Cardiac septum (tissue), 1 donor: ENCODE measurements at regions not wholly inside any gene's neighbourhood (a gene's known extent, or its start where the extent isn't known, plus 50 kb on each side); places are given as distances from the start of the nearest gene placed in this dataset.
"Not testable (repeated sequence)": the region's sequence is repeated elsewhere in the genome, so short reads cannot be mapped to it uniquely, and the experiment has no call there.

Experiments used
- DNase-seq: peaks from one replicate; pipeline ENCODE4 v3.0.0-alpha.2; 2020; ENCODE audit warnings: low spot score
- intact Hi-C: fragments of 100-400 bp; cut with DNase I; formaldehyde crosslinking; loops from one replicate; pipeline ENCODE4 v1.14.0; 2022
- donor health status: DM: no; HTN: no; CAD: no.

- intact Hi-C loops = no loop called here
- DNase-seq = no peak
Measured at GRCh38 chr4:159767406-159767805, 664.5 kb downstream of the RAPGEF2 start.

- no peak for DNase-seq
- intact Hi-C loops = no loop called here
Measured at GRCh38 chr4:159768016-159768415, 665.1 kb downstream of the RAPGEF2 start.

- intact Hi-C loops = no loop called here
- DNase-seq = no peak
Measured at GRCh38 chr4:159770401-159770800, 667.5 kb downstream of the RAPGEF2 start.

GRCh38 chr4:159770969-159771368, 668.1 kb downstream of the RAPGEF2 start:
- intact Hi-C loops = no loop called here
- no peak for DNase-seq

GRCh38 chr4:159776961-159777360, 674.1 kb downstream of the RAPGEF2 start:
- intact Hi-C loops = no loop called here
- DNase-seq = no peak

GRCh38 chr4:159777689-159778088, 674.8 kb downstream of the RAPGEF2 start:
- DNase-seq = no peak
- intact Hi-C loops = no loop called here

GRCh38 chr4:159778298-159778697, 675.4 kb downstream of the RAPGEF2 start:
- intact Hi-C loops = no loop called here
- no peak for DNase-seq

GRCh38 chr4:159779716-159780115, 676.8 kb downstream of the RAPGEF2 start:
- no peak for DNase-seq
- intact Hi-C loops = no loop called here

- DNase-seq = no peak
- intact Hi-C loops = no loop called here
Measured at GRCh38 chr4:159780196-159780922, 677.5 kb downstream of the RAPGEF2 start.

- DNase-seq = no peak
- intact Hi-C loops = no loop called here
Measured at GRCh38 chr4:159787901-159788300, 685.0 kb downstream of the RAPGEF2 start.

GRCh38 chr4:159791334-159791733, 688.5 kb downstream of the RAPGEF2 start:
- intact Hi-C loops = no loop called here
- DNase-seq = no peak

- DNase-seq, intact Hi-C loops: not testable (repeated sequence)
Measured at GRCh38 chr4:159804592-159804991, 701.7 kb downstream of the RAPGEF2 start.

GRCh38 chr4:159823743-159824142, 720.9 kb downstream of the RAPGEF2 start:
- intact Hi-C loops = no loop called here
- no peak for DNase-seq

GRCh38 chr4:159828687-159829086, 725.8 kb downstream of the RAPGEF2 start:
- intact Hi-C loops = no loop called here
- DNase-seq = no peak

- intact Hi-C loops = no loop called here
- DNase-seq = no peak
Measured at GRCh38 chr4:159829184-159829583, 726.3 kb downstream of the RAPGEF2 start.

GRCh38 chr4:159837071-159837470, 734.2 kb downstream of the RAPGEF2 start:
- no peak for DNase-seq
- intact Hi-C loops = no loop called here

- no peak for DNase-seq
- intact Hi-C loops = no loop called here
Measured at GRCh38 chr4:159855731-159856130, 752.9 kb downstream of the RAPGEF2 start.

GRCh38 chr4:159856451-159856850, 753.6 kb downstream of the RAPGEF2 start:
- intact Hi-C loops = no loop called here
- no peak for DNase-seq

- no peak for DNase-seq
- intact Hi-C loops = no loop called here
Measured at GRCh38 chr4:159859656-159860148, 756.8 kb downstream of the RAPGEF2 start.

GRCh38 chr4:159860945-159861344, 758.1 kb downstream of the RAPGEF2 start:
- no peak for DNase-seq
- intact Hi-C loops = no loop called here

- intact Hi-C loops = no loop called here
- DNase-seq = no peak
Measured at GRCh38 chr4:159864337-159864736, 761.5 kb downstream of the RAPGEF2 start.

GRCh38 chr4:159867673-159868072, 764.8 kb downstream of the RAPGEF2 start:
- no peak for DNase-seq
- intact Hi-C loops = no loop called here
